Upper lobe of left lung (tissue), 4 donors: ENCODE measurements at regions not wholly inside any gene's neighbourhood (a gene's known extent, or its start where the extent isn't known, plus 50 kb on each side); places are given as distances from the start of the nearest gene placed in this dataset.

Source experiments
- EP300 ChIP-seq, 4 donors: sonication (generic); formaldehyde crosslinking; IDR thresholded peaks; one replicate each; pipeline ENCODE4 v1.5.1; 2017; ENCODE audit warnings: antibody characterized with exemption in 4 of 4, control low read depth in 2 of 4
- TF ChIP-seq, protein P1 (sequence below), 6 experiments: fragments of 450-650 bp in 4 of 6; fragments of 200-600 bp in 2 of 6; sonication (generic) in 2 of 6; IDR thresholded peaks; one replicate each; pipeline ENCODE4 v1.5.1; 2016 to 2019; ENCODE audit warnings: antibody characterized with exemption in 6 of 6

- TF ChIP-seq, protein P1, sequence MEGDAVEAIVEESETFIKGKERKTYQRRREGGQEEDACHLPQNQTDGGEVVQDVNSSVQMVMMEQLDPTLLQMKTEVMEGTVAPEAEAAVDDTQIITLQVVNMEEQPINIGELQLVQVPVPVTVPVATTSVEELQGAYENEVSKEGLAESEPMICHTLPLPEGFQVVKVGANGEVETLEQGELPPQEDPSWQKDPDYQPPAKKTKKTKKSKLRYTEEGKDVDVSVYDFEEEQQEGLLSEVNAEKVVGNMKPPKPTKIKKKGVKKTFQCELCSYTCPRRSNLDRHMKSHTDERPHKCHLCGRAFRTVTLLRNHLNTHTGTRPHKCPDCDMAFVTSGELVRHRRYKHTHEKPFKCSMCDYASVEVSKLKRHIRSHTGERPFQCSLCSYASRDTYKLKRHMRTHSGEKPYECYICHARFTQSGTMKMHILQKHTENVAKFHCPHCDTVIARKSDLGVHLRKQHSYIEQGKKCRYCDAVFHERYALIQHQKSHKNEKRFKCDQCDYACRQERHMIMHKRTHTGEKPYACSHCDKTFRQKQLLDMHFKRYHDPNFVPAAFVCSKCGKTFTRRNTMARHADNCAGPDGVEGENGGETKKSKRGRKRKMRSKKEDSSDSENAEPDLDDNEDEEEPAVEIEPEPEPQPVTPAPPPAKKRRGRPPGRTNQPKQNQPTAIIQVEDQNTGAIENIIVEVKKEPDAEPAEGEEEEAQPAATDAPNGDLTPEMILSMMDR (IDR thresholded peaks at IDR 0.05), result no peak
- TF ChIP-seq EP300 (IDR thresholded peaks at IDR 0.05), result no peak
Observed at GRCh38 chr14:51518711-51519110, 133.0 kb upstream of the FRMD6 start.
